GM21390 (cell line): ENCODE measurements at regions not wholly inside any gene's neighbourhood (a gene's known extent, or its start where the extent isn't known, plus 50 kb on each side); places are given as distances from the start of the nearest gene placed in this dataset.

Source experiments
- ATAC-seq: cut with Tn5 transposase; IDR thresholded peaks from one replicate; pipeline ENCODE4 v1.9.1; 2021; ENCODE audit not compliant: unreplicated experiment

GRCh38 chr11:111044751-111045406, 200.6 kb upstream of the POU2AF2 start:
- no peak for ATAC-seq

- no peak for ATAC-seq
Measured at GRCh38 chr11:111039982-111040381, 205.5 kb upstream of the POU2AF2 start.

- no peak for ATAC-seq
Measured at GRCh38 chr11:111035746-111036145, 209.8 kb upstream of the POU2AF2 start.

GRCh38 chr11:111026241-111026640, 219.3 kb upstream of the POU2AF2 start:
- no peak for ATAC-seq

GRCh38 chr11:111021131-111021530, 224.4 kb upstream of the POU2AF2 start:
- ATAC-seq = no peak

- ATAC-seq = no peak
Measured at GRCh38 chr11:111019871-111020670, 225.5 kb upstream of the POU2AF2 start.

- no peak for ATAC-seq
Measured at GRCh38 chr11:111019451-111019850, 226.1 kb upstream of the POU2AF2 start.

- ATAC-seq = no peak
Measured at GRCh38 chr11:111018566-111018965, 227.0 kb upstream of the POU2AF2 start.

- ATAC-seq = no peak
Measured at GRCh38 chr11:111012491-111012890, 233.0 kb upstream of the POU2AF2 start.

- no peak for ATAC-seq
Measured at GRCh38 chr11:111011275-111011594, 234.3 kb upstream of the POU2AF2 start.

- ATAC-seq = no peak
Measured at GRCh38 chr11:111010391-111011274, 234.9 kb upstream of the POU2AF2 start.

- ATAC-seq = no peak
Measured at GRCh38 chr11:111006227-111006626, 239.3 kb upstream of the POU2AF2 start.

GRCh38 chr11:111001986-111002611, 243.4 kb upstream of the POU2AF2 start:
- ATAC-seq = no peak

- no peak for ATAC-seq
Measured at GRCh38 chr11:111001081-111001430, 244.5 kb upstream of the POU2AF2 start.

- no peak for ATAC-seq
Measured at GRCh38 chr11:111000400-111001080, 245.0 kb upstream of the POU2AF2 start.

GRCh38 chr11:110992481-110992880, 253.0 kb upstream of the POU2AF2 start:
- no peak for ATAC-seq

- ATAC-seq = no peak
Measured at GRCh38 chr11:110991661-110992355, 253.7 kb upstream of the POU2AF2 start.

- ATAC-seq = no peak
Measured at GRCh38 chr11:110990311-110990710, 255.2 kb upstream of the POU2AF2 start.

- no peak for ATAC-seq
Measured at GRCh38 chr11:110989428-110990133, 255.9 kb upstream of the POU2AF2 start.

- ATAC-seq = no peak
Measured at GRCh38 chr11:110988671-110989070, 256.9 kb upstream of the POU2AF2 start.
